ENCODE measurements at regions not wholly inside any gene's neighbourhood (a gene's known extent, or its start where the extent isn't known, plus 50 kb on each side); places are given as distances from the start of the nearest gene placed in this dataset.

- TF ChIP-seq CTCF (IDR thresholded peaks at IDR 0.05): no peak
- no peak for TF ChIP-seq POLR2A (IDR thresholded peaks at IDR 0.05; ENCODE audit: low read depth)
- TF ChIP-seq POLR2AphosphoS5 (IDR thresholded peaks at IDR 0.05): no peak
- no peak for TF ChIP-seq EP300 (IDR thresholded peaks at IDR 0.05)
These were observed 302.4 kb upstream of the PDZRN3 start for GRCh38 chr3:73927203-73927570.
